A549 (cell line): ENCODE measurements at regions not wholly inside any gene's neighbourhood (a gene's known extent, or its start where the extent isn't known, plus 50 kb on each side); places are given as distances from the start of the nearest gene placed in this dataset.

ENCODE experiments used
- ATAC-seq, 2 experiments: fragments of 200-7000 bp in 1 of 2; fragments of >200 bp in 1 of 2; cut with Nextera tagmentation in 1 of 2; cut with Tn5 transposase in 1 of 2; 3 replicates each; pipeline versions ENCODE4 v1.8.0 to v1.9.1; 2018 to 2020; ENCODE audit warnings: mild to moderate bottlenecking in 1 of 2, moderate library complexity in 1 of 2
- CTCF ChIA-PET: fragments of 300-600 bp; sonication (Branson Sonifier 250); formaldehyde crosslinking; extraction: SDS; loops from one replicate; lab custom pipeline; 2021; ENCODE audit warnings: antibody characterized with exemption, inconsistent platforms; lab: Yijun Ruan, JAX
- POLR2A ChIA-PET: fragments of 350-600 bp; formaldehyde crosslinking; extraction: SDS; loops from one replicate; lab custom pipeline; 2021; ENCODE audit warnings: antibody characterized with exemption, inconsistent platforms; lab: Yijun Ruan, JAX
- DNase-seq, 2 experiments: peaks; one replicate each; pipeline versions ENCODE4 v3.0.0 to v3.0.0-alpha.2; 2011 to 2016; ENCODE audit warnings: low read depth in 1 of 2, low spot score in 1 of 2
- FAIRE-seq: peaks from 2 replicates; lab custom pipeline; 2011; peaks lifted over from hg19 to GRCh38; lab: Jason Lieb, UNC
- H3K27ac ChIP-seq, 2 experiments: fragments of >200 bp; sonication (Bioruptor Twin); formaldehyde crosslinking; 3 replicates each; pipeline ENCODE4 v1.5.1; 2016 to 2017
- H3K4me1 ChIP-seq: fragments of >200 bp; sonication (Bioruptor Twin); formaldehyde crosslinking; 3 replicates; pipeline ENCODE4 v1.6.1; 2016
- H3K4me2 ChIP-seq: fragments of >200 bp; sonication (Bioruptor Twin); formaldehyde crosslinking; 3 replicates; pipeline ENCODE4 v1.6.1; 2016
- H3K4me3 ChIP-seq: fragments of >200 bp; sonication (Bioruptor Twin); formaldehyde crosslinking; 3 replicates; pipeline ENCODE4 v1.5.1; 2016
- H3K9me3 ChIP-seq: fragments of >200 bp; sonication (Bioruptor Twin); formaldehyde crosslinking; 3 replicates; pipeline ENCODE4 v1.6.1; 2016
- ATOH8 ChIP-seq: fragments of 250-450 bp; sonication (Bioruptor Pico); IDR thresholded peaks from 2 replicates; pipeline ENCODE4 v1.5.0; 2020; ENCODE audit warnings: low read depth, mild to moderate bottlenecking, moderate library complexity
- CEBPB ChIP-seq, 2 experiments: fragments of >200 bp in 1 of 2; sonication (Bioruptor Twin) in 1 of 2; formaldehyde crosslinking in 1 of 2; IDR thresholded peaks; 2 replicates each; pipeline ENCODE4 v1.6.1; 2012 to 2016
- CHD2 ChIP-seq: fragments of 150-350 bp; IDR thresholded peaks from 2 replicates; pipeline ENCODE4 v1.6.1; 2014; ENCODE audit warnings: low read length; ENCODE audit not compliant: partially characterized antibody
- CHD4 ChIP-seq: fragments of 200-600 bp; sonication (generic); IDR thresholded peaks from 2 replicates; pipeline ENCODE4 v1.6.1; 2016; ENCODE audit warnings: antibody characterized with exemption, mild to moderate bottlenecking, borderline replicate concordance
- CTCF ChIP-seq: fragments of >200 bp; sonication (Bioruptor Twin); formaldehyde crosslinking; IDR thresholded peaks from 3 replicates; pipeline ENCODE4 v1.5.1; 2016
- EHF ChIP-seq: fragments of 250-450 bp; sonication (Bioruptor Pico); IDR thresholded peaks from 2 replicates; pipeline ENCODE4 v1.5.0; 2020; ENCODE audit warnings: mild to moderate bottlenecking
- EHMT2 ChIP-seq: fragments of 200-600 bp; sonication (generic); IDR thresholded peaks from 2 replicates; pipeline ENCODE4 v1.6.1; 2016; ENCODE audit warnings: antibody characterized with exemption, low read depth, mild to moderate bottlenecking, moderate library complexity
- EP300 ChIP-seq, 2 experiments: fragments of >200 bp; sonication (Bioruptor Twin); formaldehyde crosslinking; IDR thresholded peaks; 2 replicates in 1 of 2; 3 replicates in 1 of 2; pipeline ENCODE4 v1.6.1; 2016 to 2017
- FOSL2 ChIP-seq, 2 experiments: fragments of 450-650 bp in 1 of 2; fragments of >200 bp in 1 of 2; sonication (Bioruptor Twin) in 1 of 2; formaldehyde crosslinking; IDR thresholded peaks; 2 replicates each; pipeline versions ENCODE4 v1.5.0 to v1.6.1; 2016 to 2020; ENCODE audit warnings: mild to moderate bottlenecking in 1 of 2, moderate library complexity in 1 of 2
- HDAC2 ChIP-seq: fragments of 200-600 bp; sonication (generic); IDR thresholded peaks from 2 replicates; pipeline ENCODE4 v1.6.1; 2016
- HMGXB4 ChIP-seq: fragments of 250-450 bp; sonication (Bioruptor Pico); IDR thresholded peaks from 2 replicates; pipeline ENCODE4 v1.5.0; 2021; ENCODE audit warnings: mild to moderate bottlenecking, moderate library complexity, borderline replicate concordance
- JUN ChIP-seq, 2 experiments: fragments of >200 bp; sonication (Bioruptor Twin); formaldehyde crosslinking; IDR thresholded peaks; 2 replicates in 1 of 2; 3 replicates in 1 of 2; pipeline ENCODE4 v1.6.1; 2016 to 2017
- MAFK ChIP-seq: fragments of 450-650 bp; IDR thresholded peaks from 2 replicates; pipeline ENCODE4 v1.6.1; 2014; ENCODE audit not compliant: partially characterized antibody
- MAZ ChIP-seq: fragments of 150-350 bp; IDR thresholded peaks from 2 replicates; pipeline ENCODE4 v1.6.1; 2014; ENCODE audit warnings: antibody characterized with exemption, low read depth, low read length, borderline replicate concordance
- MYC ChIP-seq: IDR thresholded peaks from 2 replicates; pipeline ENCODE4 v1.6.1; 2012; ENCODE audit warnings: mild to moderate bottlenecking, inconsistent platforms, low read length, improper control_type of control experiment, borderline replicate concordance
- NFE2L2 ChIP-seq: fragments of 150-350 bp; conservative IDR thresholded peaks from 2 replicates; pipeline ENCODE4 v1.6.1; 2014; ENCODE audit warnings: low read length
- NPAS2 ChIP-seq: fragments of 250-450 bp; sonication (Bioruptor Pico); IDR thresholded peaks from 2 replicates; pipeline ENCODE4 v1.8.0; 2022; ENCODE audit warnings: mild to moderate bottlenecking, moderate library complexity, borderline replicate concordance
- POLR2A ChIP-seq: IDR thresholded peaks from 2 replicates; pipeline ENCODE4 v1.6.1; 2012; ENCODE audit warnings: mild to moderate bottlenecking, low read length
- RARB ChIP-seq: fragments of 250-450 bp; sonication (Bioruptor Pico); IDR thresholded peaks from 2 replicates; pipeline ENCODE4 v1.8.0; 2021; ENCODE audit warnings: mild to moderate bottlenecking, moderate library complexity
- RCOR1 ChIP-seq: fragments of 150-350 bp; IDR thresholded peaks from 2 replicates; pipeline ENCODE4 v1.6.1; 2014; ENCODE audit warnings: antibody characterized with exemption, low read length, low read depth
- RFX5 ChIP-seq: fragments of 450-650 bp; IDR thresholded peaks from 2 replicates; pipeline ENCODE4 v1.7.1; 2014; ENCODE audit warnings: antibody characterized with exemption, mild to moderate bottlenecking, moderate library complexity
- SMC3 ChIP-seq: fragments of >200 bp; sonication (Bioruptor Twin); formaldehyde crosslinking; IDR thresholded peaks from 3 replicates; pipeline ENCODE4 v1.6.1; 2018; ENCODE audit warnings: inconsistent platforms
- ZC3H11A ChIP-seq: fragments of 450-650 bp; IDR thresholded peaks from 2 replicates; pipeline ENCODE4 v1.6.1; 2014; ENCODE audit warnings: antibody characterized with exemption, mild to moderate bottlenecking
- ZFP36 ChIP-seq: fragments of 450-650 bp; IDR thresholded peaks from 2 replicates; pipeline ENCODE4 v1.6.1; 2014; ENCODE audit warnings: borderline replicate concordance; ENCODE audit not compliant: partially characterized antibody
- ZNF302 ChIP-seq: fragments of 250-450 bp; sonication (Bioruptor Pico); IDR thresholded peaks from 2 replicates; pipeline ENCODE4 v1.9.0; 2021; ENCODE audit warnings: inconsistent platforms, mild to moderate bottlenecking, moderate library complexity
- WGBS: methylation state at CpG from one replicate; pipeline ENCODE4 v1.1.6; 2017; ENCODE audit errors: missing lambda C conversion rate; 5-methylcytosine and 5-hydroxymethylcytosine counted together

DNA sequence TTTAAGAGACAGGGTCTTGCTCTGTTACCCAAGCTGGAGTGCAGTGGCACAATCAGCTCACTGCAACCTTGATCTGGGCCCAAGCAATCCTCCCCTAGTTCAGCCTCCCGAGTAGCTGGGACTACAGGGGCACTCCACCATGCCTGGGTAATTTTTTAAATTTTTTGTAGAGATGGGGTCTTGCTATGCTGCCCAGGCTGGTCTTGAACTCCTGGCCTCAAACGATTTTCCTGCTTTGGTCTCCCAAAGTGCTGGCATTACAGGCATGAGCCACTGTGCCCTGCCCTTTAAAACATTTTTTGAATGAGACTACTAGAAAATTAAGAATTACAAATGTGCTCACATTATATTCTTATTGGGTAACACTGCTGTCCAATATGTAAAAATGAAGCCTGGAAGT is 161.7 kb upstream of the FAM20A start:
- H3K4me2 ChIP-seq = no peak overlapping the region
- 6% methylated on average over 2 of the region's 2 CpGs for WGBS
- no peak overlapping the region for H3K27ac ChIP-seq
- DNase-seq = no peak
- peaks cover 10% of the 10 kb centered on the region for H3K4me1 ChIP-seq
- FAIRE-seq = no peak
- H3K9me3 ChIP-seq = no peaks in the 10 kb centered on the region
- no peak overlapping the region for H3K4me3 ChIP-seq
- TF ChIP-seq CHD2 (no peak), NFE2L2 (no peak), EHF (CRISPR knock-in tag) (no peak), CEBPB (IDR thresholded peaks at IDR 0.05) (no peak)
- POLR2A ChIA-PET = no interaction called here
- CTCF ChIA-PET = interaction anchor here (1.1 to 3.3 kb wide), 5 partner anchors 10 to 484 kb away, joined by 3 to 27 read pairs (median 5); no protein-coding TSS in a partner anchor
- ATAC-seq = no peak

- Histone ChIP-seq H3K4me2 (0 out of 3 replicates have a peak overlapping the region, but pooled peaks have one; percentile 82), H3K4me1 (peaks cover 10% of the 10 kb centered on the region), H3K4me3 (no peak overlapping the region), H3K27ac (peak overlapping the region in 1 of 2 experiments; percentile 95; a peak in 2 of 6 replicates), H3K9me3 (no peaks in the 10 kb centered on the region)
- TF ChIP-seq FOSL2 (IDR thresholded peaks at IDR 0.05) (0 out of 2 replicates have a peak, but pooled peaks have one; percentile 5), FOSL2 (CRISPR knock-in tag; IDR thresholded peaks at IDR 0.05) (no peak), MAZ (no peak), EP300 (IDR thresholded peaks at IDR 0.05) (0 out of 5 replicates have a peak, but pooled peaks of 1 of the 2 experiments have one; percentile 10), ZNF302 (CRISPR knock-in tag) (no peak), RARB (no peak), RCOR1 (no peak), NFE2L2 (no peak), ZC3H11A (no peak), SMC3 (no peak), RFX5 (no peak), CTCF (peak; percentile 16; the same call in 2 of the 3 replicates)
- 37% methylated on average over 4 of the region's 4 CpGs for WGBS
- CTCF ChIA-PET = interaction anchor here (0.7 to 2.4 kb wide), 20 partner anchors 155 to 590 kb away, joined by 3 to 10 read pairs (median 4); no protein-coding TSS in a partner anchor
- POLR2A ChIA-PET = interaction anchor here (1.0 to 1.5 kb wide), 2 partner anchors 217 to 248 kb away, joined by 3 to 7 read pairs; partner anchors contain the start of gene PRKAR1A
- DNase-seq (no peak), ATAC-seq (no peak; a peak in 1 of 6 replicates), FAIRE-seq (no peak)
Observed at GRCh38 chr17:68760141-68760475, 158.9 kb upstream of the FAM20A start.

DNA sequence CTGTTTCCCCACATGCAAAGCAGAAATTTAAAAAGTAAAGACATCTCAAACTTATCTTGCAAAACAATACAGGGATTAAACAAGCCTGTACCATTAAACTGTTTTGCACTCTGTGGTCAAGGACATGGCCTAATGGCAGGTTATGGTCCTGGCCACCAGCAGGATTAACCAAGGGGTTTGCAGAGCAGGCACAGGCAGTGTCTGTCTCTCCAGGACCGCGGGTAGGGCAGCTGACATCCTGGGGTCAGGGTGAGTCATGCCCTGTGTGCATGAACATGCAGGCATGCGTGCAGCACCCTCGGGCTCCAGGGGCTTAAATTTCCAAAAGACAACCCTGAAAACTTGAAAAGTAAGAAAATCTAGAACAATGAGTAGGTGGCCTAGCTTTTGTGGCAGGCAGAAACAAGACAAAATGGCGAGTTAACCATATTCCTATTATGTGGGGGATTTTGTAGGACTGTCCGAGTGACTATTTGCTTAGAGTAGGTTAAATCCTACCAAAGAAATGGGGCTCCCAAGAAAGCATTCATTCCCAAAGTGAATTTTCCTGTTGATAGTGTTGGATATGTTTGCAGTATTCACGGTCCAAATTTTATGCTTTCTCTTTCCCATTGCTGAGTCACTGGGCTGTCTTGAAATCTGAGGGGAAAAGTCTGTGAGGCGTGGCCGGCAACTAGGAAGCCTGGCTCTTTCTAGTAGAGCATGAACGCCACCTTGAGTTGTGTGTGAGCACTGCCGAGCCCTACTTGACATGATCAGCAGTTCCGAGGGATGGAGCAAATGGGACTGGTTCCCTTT is 158.4 kb upstream of the FAM20A start:
- ATAC-seq = peak; percentile 98
- peak; percentile 95 for DNase-seq
- Histone ChIP-seq H3K4me2 (peak overlapping the region; percentile 82), H3K27ac (peak overlapping the region; percentile 92 to 95), H3K4me3 (peak overlapping the region; percentile 45), H3K4me1 (peaks cover 10% of the 10 kb centered on the region), H3K9me3 (no peaks in the 10 kb centered on the region)
- CTCF ChIA-PET = interaction anchor here (0.6 to 2.1 kb wide), 24 partner anchors 10 to 587 kb away, joined by 3 to 17 read pairs (median 4); no protein-coding TSS in a partner anchor
- WGBS = 1% methylated on average over 12 of the region's 12 CpGs
- POLR2A ChIA-PET = interaction anchor here (0.7 to 1.5 kb wide), 3 partner anchors 217 to 302 kb away, joined by 3 to 7 read pairs (median 3); partner anchors contain the start of genes PRKAR1A and WIPI1
- peak; percentile 94 for FAIRE-seq
- TF ChIP-seq FOSL2 (IDR thresholded peaks at IDR 0.05) = peak; percentile 49; the same call in 1 of the 2 replicates
- peak; percentile 93 for TF ChIP-seq FOSL2 (CRISPR knock-in tag; IDR thresholded peaks at IDR 0.05)
- TF ChIP-seq RFX5 = no peak
- peak; percentile 97 for TF ChIP-seq MAFK
- no peak for TF ChIP-seq NPAS2 (CRISPR knock-in tag)
- TF ChIP-seq MYC = peak; percentile 62; the same call in 1 of the 2 replicates
- TF ChIP-seq CHD4 = no peak
- TF ChIP-seq HMGXB4 (CRISPR knock-in tag) = peak; percentile 77
- no peak for TF ChIP-seq RARB
- no peak for TF ChIP-seq HDAC2
- TF ChIP-seq NFE2L2 = peak; percentile 70
- TF ChIP-seq ATOH8 (CRISPR knock-in tag) = no peak
- peak; percentile 77 for TF ChIP-seq POLR2A
- peak; percentile 44 to 45; a peak in 3 of 5 replicates for TF ChIP-seq JUN (IDR thresholded peaks at IDR 0.05)
- TF ChIP-seq EHMT2 = 0 out of 2 replicates have a peak, but pooled peaks have one; percentile 40
- TF ChIP-seq ZFP36 = no peak
